Natural killer cell treated with Interleukin-12 subunit alpha and Interleukin-12 subunit beta and Interleukin-15 and Interleukin-18, amount 100 ng/mL, for 72 hours (primary cell): ENCODE measurements at regions not wholly inside any gene's neighbourhood (a gene's known extent, or its start where the extent isn't known, plus 50 kb on each side); places are given as distances from the start of the nearest gene placed in this dataset.
"Not testable (repeated sequence)": the region's sequence is repeated elsewhere in the genome, so short reads cannot be mapped to it uniquely, and the experiment has no call there.

Source experiments
- ATAC-seq, 2 donors: fragments of 150-1000 bp; cut with Tn5 transposase in 1 of 2; sonication (Bioruptor Pico), chemical (Tn5 transposase) in 1 of 2; 2 replicates each; pipeline ENCODE4 v1.10.0; 2021
- DNase-seq: peaks from one replicate; pipeline ENCODE4 v3.0.0; 2022; ENCODE audit warnings: low spot score
- H3K27ac Mint-ChIP-seq, 2 donors: 1 replicate in 1 of 2; 2 replicates in 1 of 2; pipeline ENCODE4 v1.8.0; 2022; ENCODE audit warnings: mixed read lengths in 2 of 2, mild to moderate bottlenecking in 1 of 2, moderate library complexity in 1 of 2
- H3K27me3 Mint-ChIP-seq, 2 donors: 1 replicate in 1 of 2; 2 replicates in 1 of 2; pipeline ENCODE4 v1.8.0; 2022; ENCODE audit warnings: mixed read lengths in 2 of 2
- H3K36me3 Mint-ChIP-seq: one replicate; pipeline ENCODE4 v1.8.0; 2022; ENCODE audit warnings: mixed read lengths
- H3K4me1 Mint-ChIP-seq, 2 donors: 1 replicate in 1 of 2; 2 replicates in 1 of 2; pipeline ENCODE4 v1.8.0; 2022; ENCODE audit warnings: low read depth in 2 of 2, mixed read lengths in 2 of 2, mild to moderate bottlenecking in 1 of 2
- H3K4me3 Mint-ChIP-seq: one replicate; pipeline ENCODE4 v1.8.0; 2022; ENCODE audit warnings: mixed read lengths
- H3K9me3 Mint-ChIP-seq: 2 replicates; pipeline ENCODE4 v1.8.0; 2022; ENCODE audit warnings: mixed read lengths

- peaks cover 22 to 26% of the 10 kb centered on the region in 2 donors for H3K27me3 Mint-ChIP-seq
- H3K9me3 Mint-ChIP-seq, result no peaks in the 10 kb centered on the region
- DNase-seq (no peak), ATAC-seq (no peak)
- no peak overlapping the region for H3K4me3 Mint-ChIP-seq
- no peaks in the 10 kb centered on the region for H3K4me1 Mint-ChIP-seq
- no peak overlapping the region for H3K27ac Mint-ChIP-seq
- H3K36me3 Mint-ChIP-seq, result no peaks in the 10 kb centered on the region
Observed at GRCh38 chr17:31740611-31741082, 118.4 kb downstream of the COPRS start.

GRCh38 chr17:31738996-31739699 is 119.9 kb downstream of the COPRS start:
- Mint-ChIP-seq H3K4me1 (no peaks in the 10 kb centered on the region), H3K9me3 (no peaks in the 10 kb centered on the region), H3K4me3 (no peak overlapping the region), H3K36me3 (no peaks in the 10 kb centered on the region), H3K27ac (no peak overlapping the region), H3K27me3 (peaks cover 16 to 21% of the 10 kb centered on the region in 2 donors)
- no peak for ATAC-seq
- no peak for DNase-seq

GRCh38 chr17:31738488-31738887 is 120.6 kb downstream of the COPRS start:
- H3K4me1 Mint-ChIP-seq, result no peaks in the 10 kb centered on the region
- no peak overlapping the region for H3K27ac Mint-ChIP-seq
- H3K9me3 Mint-ChIP-seq, result no peaks in the 10 kb centered on the region
- no peak for DNase-seq
- peaks cover 16 to 18% of the 10 kb centered on the region in 2 donors for H3K27me3 Mint-ChIP-seq
- H3K4me3 Mint-ChIP-seq, result no peak overlapping the region
- H3K36me3 Mint-ChIP-seq, result no peaks in the 10 kb centered on the region
- ATAC-seq, result no peak

- Mint-ChIP-seq H3K9me3 (no peaks in the 10 kb centered on the region), H3K36me3 (no peaks in the 10 kb centered on the region), H3K4me3 (no peak overlapping the region), H3K27me3 (peaks cover 12 to 16% of the 10 kb centered on the region in 2 donors), H3K4me1 (no peaks in the 10 kb centered on the region), H3K27ac (no peak overlapping the region)
- no peak for DNase-seq
- ATAC-seq, result no peak
Observed at GRCh38 chr17:31738067-31738466, 121.0 kb downstream of the COPRS start.

- no peak overlapping the region for H3K4me3 Mint-ChIP-seq
- H3K27ac Mint-ChIP-seq, result no peak overlapping the region
- H3K4me1 Mint-ChIP-seq, result no peaks in the 10 kb centered on the region
Observed at GRCh38 chr17:31736855-31737625, 122.0 kb downstream of the COPRS start.

GRCh38 chr17:31733326-31733725 is 125.7 kb downstream of the COPRS start:
- Mint-ChIP-seq H3K36me3 (no peaks in the 10 kb centered on the region), H3K27me3 (peaks cover 0 to 11% of the 10 kb centered on the region in 2 donors), H3K9me3 (no peaks in the 10 kb centered on the region), H3K4me1 (no peaks in the 10 kb centered on the region), H3K27ac (no peak overlapping the region), H3K4me3 (no peak overlapping the region)
- no peak for ATAC-seq
- DNase-seq, result no peak

More at GRCh38 chr17:31736855-31737625, 122.0 kb downstream of the COPRS start:
- no peak for ATAC-seq
- Mint-ChIP-seq H3K36me3 (no peaks in the 10 kb centered on the region), H3K9me3 (no peaks in the 10 kb centered on the region), H3K27me3 (peaks cover 8 to 12% of the 10 kb centered on the region in 2 donors)
- no peak for DNase-seq

GRCh38 chr17:31731585-31732154 is 127.4 kb downstream of the COPRS start:
- H3K4me3 Mint-ChIP-seq, result not testable (repeated sequence)

GRCh38 chr17:31731118-31731517 is 127.9 kb downstream of the COPRS start:
- H3K27ac Mint-ChIP-seq, result no peak overlapping the region
- ATAC-seq (no peak), DNase-seq (no peak)
- H3K4me1 Mint-ChIP-seq, result no peaks in the 10 kb centered on the region
- H3K9me3 Mint-ChIP-seq, result no peaks in the 10 kb centered on the region
- peaks cover 0 to 11% of the 10 kb centered on the region in 2 donors for H3K27me3 Mint-ChIP-seq
- no peaks in the 10 kb centered on the region for H3K36me3 Mint-ChIP-seq
- H3K4me3 Mint-ChIP-seq, result no peak overlapping the region

More at GRCh38 chr17:31731585-31732154, 127.4 kb downstream of the COPRS start:
- H3K9me3 Mint-ChIP-seq, H3K27ac Mint-ChIP-seq, H3K4me1 Mint-ChIP-seq, H3K36me3 Mint-ChIP-seq, ATAC-seq, DNase-seq: not testable (repeated sequence)
- peaks cover 0 to 12% of the 10 kb centered on the region in 2 donors for H3K27me3 Mint-ChIP-seq

GRCh38 chr17:31726980-31727427 is 132.0 kb downstream of the COPRS start:
- Mint-ChIP-seq H3K27ac (no peak overlapping the region), H3K9me3 (no peaks in the 10 kb centered on the region), H3K4me1 (no peaks in the 10 kb centered on the region), H3K4me3 (no peak overlapping the region), H3K36me3 (no peaks in the 10 kb centered on the region), H3K27me3 (peaks cover 5 to 7% of the 10 kb centered on the region in 2 donors)
- ATAC-seq (no peak), DNase-seq (no peak)

GRCh38 chr17:31724619-31725018 is 134.4 kb downstream of the COPRS start:
- Mint-ChIP-seq H3K27me3 (peaks cover 9 to 15% of the 10 kb centered on the region in 2 donors), H3K27ac (no peak overlapping the region), H3K9me3 (no peaks in the 10 kb centered on the region), H3K36me3 (no peaks in the 10 kb centered on the region), H3K4me3 (no peak overlapping the region), H3K4me1 (no peaks in the 10 kb centered on the region)
- no peak for DNase-seq
- no peak for ATAC-seq

- ATAC-seq (no peak), DNase-seq (no peak)
- Mint-ChIP-seq H3K27ac (no peak overlapping the region), H3K4me3 (no peak overlapping the region), H3K9me3 (no peaks in the 10 kb centered on the region), H3K36me3 (no peaks in the 10 kb centered on the region), H3K4me1 (no peaks in the 10 kb centered on the region), H3K27me3 (peaks cover 14 to 20% of the 10 kb centered on the region in 2 donors)
Observed at GRCh38 chr17:31724026-31724425, 135.0 kb downstream of the COPRS start.

- no peaks in the 10 kb centered on the region for H3K4me1 Mint-ChIP-seq
Observed at GRCh38 chr17:31722251-31723056, 136.6 kb downstream of the COPRS start.

GRCh38 chr17:31721291-31722025 is 137.6 kb downstream of the COPRS start:
- Mint-ChIP-seq H3K27me3 (peaks cover 6 to 20% of the 10 kb centered on the region in 2 donors), H3K4me3 (no peak overlapping the region), H3K9me3 (no peaks in the 10 kb centered on the region), H3K27ac (no peak overlapping the region), H3K36me3 (no peaks in the 10 kb centered on the region), H3K4me1 (no peaks in the 10 kb centered on the region)
- peak in 1 of 2 donors; percentile 52 for ATAC-seq
- DNase-seq, result no peak

More at GRCh38 chr17:31722251-31723056, 136.6 kb downstream of the COPRS start:
- no peaks in the 10 kb centered on the region for H3K36me3 Mint-ChIP-seq
- no peak overlapping the region for H3K4me3 Mint-ChIP-seq
- H3K9me3 Mint-ChIP-seq, result no peaks in the 10 kb centered on the region
- ATAC-seq (no peak), DNase-seq (no peak)
- H3K27ac Mint-ChIP-seq, result no peak overlapping the region
- peaks cover 6 to 20% of the 10 kb centered on the region in 2 donors for H3K27me3 Mint-ChIP-seq
